GM13977 (cell line): ENCODE measurements at regions not wholly inside any gene's neighbourhood (a gene's known extent, or its start where the extent isn't known, plus 50 kb on each side); places are given as distances from the start of the nearest gene placed in this dataset.

Source experiments
- DNase-seq: peaks from one replicate; pipeline ENCODE4 v3.0.0; 2012; ENCODE audit warnings: low spot score
- in situ Hi-C: fragments of 300-500 bp; cut with MboI; formaldehyde crosslinking; loops from one replicate; pipeline ENCODE4 v1.12.0; 2022; ENCODE audit warnings: low sequenced_read_pairs, low pct_unique_long_range_greater_than_20kb, mixed read lengths, inconsistent platforms; ENCODE audit not compliant: unreplicated experiment
- TF ChIP-seq, protein P1 (sequence below): IDR thresholded peaks from 2 replicates; pipeline ENCODE4 v1.5.1; 2012; ENCODE audit warnings: mild to moderate bottlenecking, control low read depth; ENCODE audit not compliant: insufficient read depth; ENCODE audit errors: extremely low read depth, missing control alignments

DNA sequence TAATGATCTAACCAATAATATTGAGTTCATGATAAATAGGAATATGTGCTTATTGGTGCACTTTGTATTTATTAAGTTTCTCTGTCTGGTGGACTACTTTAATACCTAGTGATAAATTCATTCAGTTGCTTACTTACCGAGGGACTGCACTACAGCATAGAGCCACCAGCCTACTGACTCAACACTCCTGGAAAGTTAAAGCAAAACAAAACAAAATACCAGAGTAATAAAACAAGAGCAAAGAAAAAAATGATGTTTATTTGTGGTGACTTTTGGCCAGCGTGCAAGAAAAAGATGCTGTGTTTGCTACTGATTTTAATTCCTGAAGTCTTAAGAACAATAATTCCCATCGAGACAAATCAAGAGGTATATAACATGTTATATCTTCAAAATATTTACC lies 586.3 kb downstream of the PLA2G4A start:
- in situ Hi-C loops: no loop called here
- no peak for DNase-seq
- TF ChIP-seq, protein P1, sequence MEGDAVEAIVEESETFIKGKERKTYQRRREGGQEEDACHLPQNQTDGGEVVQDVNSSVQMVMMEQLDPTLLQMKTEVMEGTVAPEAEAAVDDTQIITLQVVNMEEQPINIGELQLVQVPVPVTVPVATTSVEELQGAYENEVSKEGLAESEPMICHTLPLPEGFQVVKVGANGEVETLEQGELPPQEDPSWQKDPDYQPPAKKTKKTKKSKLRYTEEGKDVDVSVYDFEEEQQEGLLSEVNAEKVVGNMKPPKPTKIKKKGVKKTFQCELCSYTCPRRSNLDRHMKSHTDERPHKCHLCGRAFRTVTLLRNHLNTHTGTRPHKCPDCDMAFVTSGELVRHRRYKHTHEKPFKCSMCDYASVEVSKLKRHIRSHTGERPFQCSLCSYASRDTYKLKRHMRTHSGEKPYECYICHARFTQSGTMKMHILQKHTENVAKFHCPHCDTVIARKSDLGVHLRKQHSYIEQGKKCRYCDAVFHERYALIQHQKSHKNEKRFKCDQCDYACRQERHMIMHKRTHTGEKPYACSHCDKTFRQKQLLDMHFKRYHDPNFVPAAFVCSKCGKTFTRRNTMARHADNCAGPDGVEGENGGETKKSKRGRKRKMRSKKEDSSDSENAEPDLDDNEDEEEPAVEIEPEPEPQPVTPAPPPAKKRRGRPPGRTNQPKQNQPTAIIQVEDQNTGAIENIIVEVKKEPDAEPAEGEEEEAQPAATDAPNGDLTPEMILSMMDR: no peak

DNA sequence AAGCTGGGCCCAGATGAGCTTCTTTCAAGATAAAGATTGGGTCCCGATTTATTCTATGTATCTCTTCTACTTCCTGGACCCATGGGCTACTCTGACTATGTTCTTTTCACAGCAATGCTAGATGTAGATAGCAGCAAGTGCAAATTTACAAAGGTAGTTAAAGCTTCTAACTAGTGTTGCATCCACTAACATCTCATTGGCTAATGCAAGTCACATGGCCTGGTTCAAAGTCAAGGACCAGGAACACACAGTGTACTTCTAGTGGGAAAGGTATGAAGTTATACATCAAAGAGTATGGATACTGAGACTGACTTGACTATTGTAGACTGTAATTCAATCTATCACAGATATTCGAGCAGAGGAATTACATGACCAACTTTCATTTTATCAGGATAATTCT lies 588.8 kb downstream of the PLA2G4A start:
- no peak for DNase-seq
- in situ Hi-C loops: no loop called here
- TF ChIP-seq, protein P1: no peak

GRCh38 chr1:187433598-187433997 lies 604.8 kb downstream of the PLA2G4A start:
- DNase-seq: no peak
- TF ChIP-seq, protein P1: no peak
- in situ Hi-C loops: no loop called here

DNA sequence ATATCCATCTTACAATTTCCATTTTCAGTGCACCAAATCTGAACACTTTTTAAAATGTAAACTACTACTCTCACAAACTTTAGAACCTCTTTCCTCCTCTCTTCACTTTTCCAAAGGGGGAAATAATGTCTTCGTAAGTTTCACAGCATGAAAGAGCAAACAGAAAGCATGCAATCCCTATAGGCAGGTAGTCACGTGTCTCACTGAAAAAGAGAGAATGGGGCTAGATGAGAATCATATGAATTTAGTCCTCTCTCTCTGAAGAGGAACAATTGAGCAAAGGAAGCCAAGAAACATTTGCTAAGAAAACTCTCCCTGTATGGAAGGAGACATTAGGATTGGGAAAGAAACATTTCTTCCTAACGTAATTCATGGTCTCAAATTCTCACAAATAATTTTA lies 613.9 kb downstream of the PLA2G4A start:
- TF ChIP-seq, protein P1: no peak
- DNase-seq: no peak
- in situ Hi-C loops: no loop called here

GRCh38 chr1:187443939-187444338 lies 615.2 kb downstream of the PLA2G4A start:
- TF ChIP-seq, protein P1: no peak
- in situ Hi-C loops: no loop called here
- DNase-seq: no peak

GRCh38 chr1:187445066-187445465 lies 616.3 kb downstream of the PLA2G4A start:
- TF ChIP-seq, protein P1: no peak
- in situ Hi-C loops: no loop called here

DNA sequence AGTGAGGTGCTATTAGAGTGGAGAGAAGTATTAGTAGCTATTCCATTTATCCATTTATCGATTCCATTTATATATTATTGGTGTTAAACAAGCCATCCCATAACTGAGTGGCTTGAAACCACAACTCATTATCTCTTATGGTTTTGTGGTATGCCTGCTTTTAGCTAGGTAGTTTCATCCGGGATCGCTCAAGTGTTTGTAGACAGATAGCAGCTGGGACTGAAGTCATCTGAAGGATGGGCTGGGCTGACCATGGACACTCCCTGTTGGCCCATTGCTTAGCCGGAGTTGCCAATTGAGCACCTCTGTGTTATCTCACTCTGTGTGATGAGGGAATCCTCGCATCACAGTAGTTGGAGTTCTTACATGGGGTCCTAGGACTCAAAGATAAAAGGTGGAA lies 622.5 kb downstream of the PLA2G4A start:
- in situ Hi-C loops: no loop called here
- TF ChIP-seq, protein P1: no peak
- no peak for DNase-seq

More at GRCh38 chr1:187445066-187445465, 616.3 kb downstream of the PLA2G4A start:
- DNase-seq: no peak
